ENCODE measurements at regions not wholly inside any gene's neighbourhood (a gene's known extent, or its start where the extent isn't known, plus 50 kb on each side); places are given as distances from the start of the nearest gene placed in this dataset.

DNA sequence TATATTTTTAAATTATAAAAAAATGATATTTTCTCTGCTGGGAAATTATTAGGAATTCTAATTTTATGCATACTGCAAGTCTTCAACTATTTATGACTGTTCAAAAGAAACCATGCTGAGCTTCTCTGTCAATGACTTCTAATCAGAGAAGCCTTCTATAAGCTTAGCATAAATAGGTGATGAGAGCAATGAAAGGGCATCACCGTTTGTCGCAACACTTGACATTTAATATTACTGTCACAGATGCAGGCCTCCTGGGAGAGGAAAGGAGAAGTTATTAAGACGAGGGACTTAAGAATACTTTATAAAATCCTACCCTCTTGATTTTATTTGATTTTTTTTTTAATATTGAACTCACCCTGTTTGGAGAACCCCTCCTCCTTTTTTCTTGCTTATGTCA is 69.8 kb downstream of the CAPZA3 start:
- DNase-seq (ENCODE audit: low read depth in 1 of 2, low spot score in 1 of 2), result no peak
- no peak overlapping the region for H3K4me3 ChIP-seq (replicated peaks; ENCODE audit: insufficient read depth, low read length)
- TF ChIP-seq, protein P1, sequence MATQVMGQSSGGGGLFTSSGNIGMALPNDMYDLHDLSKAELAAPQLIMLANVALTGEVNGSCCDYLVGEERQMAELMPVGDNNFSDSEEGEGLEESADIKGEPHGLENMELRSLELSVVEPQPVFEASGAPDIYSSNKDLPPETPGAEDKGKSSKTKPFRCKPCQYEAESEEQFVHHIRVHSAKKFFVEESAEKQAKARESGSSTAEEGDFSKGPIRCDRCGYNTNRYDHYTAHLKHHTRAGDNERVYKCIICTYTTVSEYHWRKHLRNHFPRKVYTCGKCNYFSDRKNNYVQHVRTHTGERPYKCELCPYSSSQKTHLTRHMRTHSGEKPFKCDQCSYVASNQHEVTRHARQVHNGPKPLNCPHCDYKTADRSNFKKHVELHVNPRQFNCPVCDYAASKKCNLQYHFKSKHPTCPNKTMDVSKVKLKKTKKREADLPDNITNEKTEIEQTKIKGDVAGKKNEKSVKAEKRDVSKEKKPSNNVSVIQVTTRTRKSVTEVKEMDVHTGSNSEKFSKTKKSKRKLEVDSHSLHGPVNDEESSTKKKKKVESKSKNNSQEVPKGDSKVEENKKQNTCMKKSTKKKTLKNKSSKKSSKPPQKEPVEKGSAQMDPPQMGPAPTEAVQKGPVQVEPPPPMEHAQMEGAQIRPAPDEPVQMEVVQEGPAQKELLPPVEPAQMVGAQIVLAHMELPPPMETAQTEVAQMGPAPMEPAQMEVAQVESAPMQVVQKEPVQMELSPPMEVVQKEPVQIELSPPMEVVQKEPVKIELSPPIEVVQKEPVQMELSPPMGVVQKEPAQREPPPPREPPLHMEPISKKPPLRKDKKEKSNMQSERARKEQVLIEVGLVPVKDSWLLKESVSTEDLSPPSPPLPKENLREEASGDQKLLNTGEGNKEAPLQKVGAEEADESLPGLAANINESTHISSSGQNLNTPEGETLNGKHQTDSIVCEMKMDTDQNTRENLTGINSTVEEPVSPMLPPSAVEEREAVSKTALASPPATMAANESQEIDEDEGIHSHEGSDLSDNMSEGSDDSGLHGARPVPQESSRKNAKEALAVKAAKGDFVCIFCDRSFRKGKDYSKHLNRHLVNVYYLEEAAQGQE (IDR thresholded peaks at IDR 0.05; ENCODE audit: insufficient replicate concordance, low read depth), result no peak
- TF ChIP-seq POLR2AphosphoS5 (IDR thresholded peaks at IDR 0.05; ENCODE audit: low read depth), result no peak
- TF ChIP-seq CTCF (IDR thresholded peaks at IDR 0.05; ENCODE audit: insufficient read depth, low read length), result no peak
- no peak for TF ChIP-seq SPI1 (IDR thresholded peaks at IDR 0.05; ENCODE audit: borderline replicate concordance, low read depth)
- TF ChIP-seq GABPA (IDR thresholded peaks at IDR 0.05; ENCODE audit: low read depth), result no peak
- no peaks in the 10 kb centered on the region for H3K27me3 ChIP-seq (ENCODE audit: insufficient read depth, poor library complexity, severe bottlenecking)
- no peak overlapping the region for H3K27ac ChIP-seq (replicated peaks)

DNA sequence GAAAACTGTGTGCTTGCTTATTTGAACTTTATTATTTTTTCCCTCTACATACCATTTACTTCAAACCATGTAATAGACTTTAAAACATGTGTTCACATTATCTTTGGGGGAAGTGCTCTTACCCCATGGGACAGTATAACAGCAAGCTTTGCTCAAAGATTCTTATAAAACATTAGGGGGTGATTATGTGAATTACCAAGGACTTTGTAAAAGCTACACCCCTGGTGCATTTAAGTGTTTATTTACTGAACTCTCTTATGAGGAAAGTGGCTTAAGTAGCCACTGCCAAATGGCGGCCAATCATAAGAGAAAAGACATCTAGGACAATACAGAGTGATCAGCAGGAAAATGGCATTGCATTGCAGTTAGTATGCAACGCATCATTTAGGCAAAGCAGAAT is 70.3 kb downstream of the CAPZA3 start:
- H3K4me3 ChIP-seq (replicated peaks; ENCODE audit: insufficient read depth, low read length), result no peak overlapping the region
- TF ChIP-seq CTCF (IDR thresholded peaks at IDR 0.05; ENCODE audit: insufficient read depth, low read length) (no peak), GABPA (IDR thresholded peaks at IDR 0.05; ENCODE audit: low read depth) (no peak), POLR2AphosphoS5 (IDR thresholded peaks at IDR 0.05; ENCODE audit: low read depth) (no peak), SPI1 (IDR thresholded peaks at IDR 0.05; ENCODE audit: borderline replicate concordance, low read depth) (no peak)
- TF ChIP-seq, protein P1 (IDR thresholded peaks at IDR 0.05; ENCODE audit: insufficient replicate concordance, low read depth), result no peak
- no peak overlapping the region for H3K27ac ChIP-seq (replicated peaks)
- no peak for DNase-seq (ENCODE audit: low read depth in 1 of 2, low spot score in 1 of 2)
- no peaks in the 10 kb centered on the region for H3K27me3 ChIP-seq (ENCODE audit: insufficient read depth, poor library complexity, severe bottlenecking)

- Histone ChIP-seq H3K4me3 (replicated peaks; ENCODE audit: insufficient read depth, low read length) (no peak overlapping the region), H3K27me3 (ENCODE audit: insufficient read depth, poor library complexity, severe bottlenecking) (no peaks in the 10 kb centered on the region), H3K27ac (replicated peaks) (no peak overlapping the region)
- TF ChIP-seq, protein P1 (IDR thresholded peaks at IDR 0.05; ENCODE audit: insufficient replicate concordance, low read depth), result no peak
- no peak for TF ChIP-seq GABPA (IDR thresholded peaks at IDR 0.05; ENCODE audit: low read depth)
- no peak for DNase-seq (ENCODE audit: low read depth in 1 of 2, low spot score in 1 of 2)
These were observed 72.8 kb downstream of the CAPZA3 start for GRCh38 chr12:18810537-18811253.

All from HL-60 (cell line).